PC-9 (cell line): ENCODE measurements at regions not wholly inside any gene's neighbourhood (a gene's known extent, or its start where the extent isn't known, plus 50 kb on each side); places are given as distances from the start of the nearest gene placed in this dataset.

ENCODE experiments used
- BruUV-seq: library from RNA; stranded (reverse); fragments of 400-500 nt; replicated peaks from 2 replicates; lab custom pipeline; 2021; lab: Mats Ljungman, UMichigan
- CTCF ChIA-PET: fragments of 300-600 bp; sonication (Branson Sonifier 250); formaldehyde crosslinking; loops from one replicate; lab custom pipeline; 2022; ENCODE audit warnings: antibody characterized with exemption; lab: Charles Lee
- POLR2A ChIA-PET: fragments of 300-600 bp; sonication (Branson Sonifier 250); formaldehyde crosslinking; loops from one replicate; lab custom pipeline; 2022; ENCODE audit warnings: antibody characterized with exemption; ENCODE audit not compliant: unreplicated experiment; lab: Charles Lee
- DNase-seq, 2 experiments: peaks; one replicate each; pipeline versions ENCODE4 v3.0.0 to v3.0.0-alpha.2; 2015 to 2022; ENCODE audit warnings: mixed read lengths in 1 of 2
- H2AFZ ChIP-seq: fragments of 200-600 bp; sonication (generic); 2 replicates; pipeline ENCODE4 v1.8.1; 2017; ENCODE audit warnings: antibody characterized with exemption
- H3F3A ChIP-seq: fragments of 200-600 bp; sonication (generic); 2 replicates; pipeline ENCODE4 v1.8.1; 2017; ENCODE audit warnings: antibody characterized with exemption, mild to moderate bottlenecking, low read depth; ENCODE audit not compliant: insufficient read depth
- H3K27ac ChIP-seq: fragments of 200-600 bp; sonication (generic); 2 replicates; pipeline ENCODE4 v1.6.1; 2016; ENCODE audit warnings: mixed run types
- H3K27me3 ChIP-seq: fragments of 200-600 bp; sonication (generic); 2 replicates; pipeline ENCODE4 v1.6.1; 2016; ENCODE audit warnings: low read depth, mixed run types; ENCODE audit not compliant: insufficient read depth
- H3K36me3 ChIP-seq: fragments of 200-600 bp; sonication (generic); 2 replicates; pipeline ENCODE4 v1.6.1; 2016; ENCODE audit warnings: low read depth, mixed run types
- H3K4me1 ChIP-seq: fragments of 200-600 bp; sonication (generic); replicated peaks from 2 replicates; pipeline ENCODE4 v1.6.1; 2016; ENCODE audit warnings: mixed run types; ENCODE audit not compliant: insufficient read depth
- H3K4me2 ChIP-seq: fragments of 200-600 bp; sonication (generic); 2 replicates; pipeline ENCODE4 v1.6.1; 2017; ENCODE audit warnings: mixed run types
- H3K4me3 ChIP-seq: fragments of 200-600 bp; sonication (generic); 2 replicates; pipeline ENCODE4 v1.6.1; 2016; ENCODE audit warnings: mixed run types
- H3K79me2 ChIP-seq: fragments of 200-600 bp; sonication (generic); 2 replicates; pipeline ENCODE4 v1.6.1; 2017; ENCODE audit warnings: low read depth, mixed run types
- H3K9me2 ChIP-seq: fragments of 200-600 bp; sonication (generic); 2 replicates; pipeline ENCODE4 v1.8.1; 2017; ENCODE audit warnings: mild to moderate bottlenecking; ENCODE audit not compliant: insufficient read depth
- H3K9me3 ChIP-seq: fragments of 200-600 bp; sonication (generic); 2 replicates; pipeline ENCODE4 v1.8.1; 2016; ENCODE audit warnings: low read depth; ENCODE audit not compliant: insufficient read depth
- H4K20me1 ChIP-seq: fragments of 200-600 bp; sonication (generic); 2 replicates; pipeline ENCODE4 v1.8.1; 2017; ENCODE audit not compliant: insufficient read depth
- EZH2 ChIP-seq: fragments of 200-600 bp; sonication (generic); IDR thresholded peaks from 2 replicates; pipeline ENCODE4 v1.8.0; 2017; ENCODE audit warnings: antibody characterized with exemption, low read depth
- intact Hi-C: fragments of 100-400 bp; cut with micrococcal nuclease; formaldehyde crosslinking; loops from one replicate; pipeline ENCODE4 v1.10.0; 2022; ENCODE audit not compliant: unreplicated experiment
- TF ChIP-seq, protein P1 (sequence below): fragments of 200-600 bp; sonication (generic); conservative IDR thresholded peaks from 2 replicates; pipeline ENCODE4 v1.6.1; 2017; ENCODE audit warnings: mixed run types, antibody characterized with exemption, mild to moderate bottlenecking, moderate library complexity

DNA sequence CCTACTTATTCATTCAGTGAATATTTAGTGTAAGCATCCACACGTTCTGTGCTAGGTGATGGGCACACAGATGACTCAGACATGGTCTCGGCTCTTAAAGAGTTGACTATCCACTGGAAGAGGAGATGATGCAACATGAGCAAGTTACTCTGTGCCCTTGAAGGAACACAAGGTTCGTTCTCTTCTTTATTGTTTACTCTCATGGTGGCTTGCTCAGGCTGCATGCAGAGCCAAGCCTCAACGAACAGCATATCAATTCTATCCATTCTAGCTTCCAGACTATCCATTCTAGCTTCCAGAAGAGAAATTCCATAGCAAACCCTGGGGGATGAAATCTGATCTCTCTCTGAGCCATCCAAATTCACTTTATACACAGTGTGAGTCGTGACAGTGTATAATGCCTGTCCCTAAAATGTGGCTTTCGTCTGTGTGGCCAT, 68.1 kb upstream of the CTAGE1 start:
- Histone ChIP-seq H3F3A (peaks cover 8% of the 10 kb centered on the region; the same call in 1 of the 2 replicates), H3K36me3 (no peaks in the 10 kb centered on the region), H3K27ac (no peak overlapping the region), H3K4me1 (peaks cover 13% of the 10 kb centered on the region), H3K27me3 (no peaks in the 10 kb centered on the region), H3K79me2 (no peaks in the 10 kb centered on the region), H4K20me1 (no peaks in the 10 kb centered on the region), H3K4me2 (no peak overlapping the region), H2AFZ (no peak overlapping the region; the same call in 1 of the 2 replicates), H3K9me3 (no peaks in the 10 kb centered on the region; the same call in none of the 2 replicates), H3K4me3 (no peak overlapping the region), H3K9me2 (no peaks in the 10 kb centered on the region)
- TF ChIP-seq, protein P1, sequence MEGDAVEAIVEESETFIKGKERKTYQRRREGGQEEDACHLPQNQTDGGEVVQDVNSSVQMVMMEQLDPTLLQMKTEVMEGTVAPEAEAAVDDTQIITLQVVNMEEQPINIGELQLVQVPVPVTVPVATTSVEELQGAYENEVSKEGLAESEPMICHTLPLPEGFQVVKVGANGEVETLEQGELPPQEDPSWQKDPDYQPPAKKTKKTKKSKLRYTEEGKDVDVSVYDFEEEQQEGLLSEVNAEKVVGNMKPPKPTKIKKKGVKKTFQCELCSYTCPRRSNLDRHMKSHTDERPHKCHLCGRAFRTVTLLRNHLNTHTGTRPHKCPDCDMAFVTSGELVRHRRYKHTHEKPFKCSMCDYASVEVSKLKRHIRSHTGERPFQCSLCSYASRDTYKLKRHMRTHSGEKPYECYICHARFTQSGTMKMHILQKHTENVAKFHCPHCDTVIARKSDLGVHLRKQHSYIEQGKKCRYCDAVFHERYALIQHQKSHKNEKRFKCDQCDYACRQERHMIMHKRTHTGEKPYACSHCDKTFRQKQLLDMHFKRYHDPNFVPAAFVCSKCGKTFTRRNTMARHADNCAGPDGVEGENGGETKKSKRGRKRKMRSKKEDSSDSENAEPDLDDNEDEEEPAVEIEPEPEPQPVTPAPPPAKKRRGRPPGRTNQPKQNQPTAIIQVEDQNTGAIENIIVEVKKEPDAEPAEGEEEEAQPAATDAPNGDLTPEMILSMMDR, result no peak
- TF ChIP-seq EZH2, result no peak
- ChIA-PET POLR2A (no interaction called here), CTCF (no interaction called here)
- no peak for DNase-seq
- intact Hi-C loops, result no loop called here
- BruUV-seq, result no TSS peak

DNA sequence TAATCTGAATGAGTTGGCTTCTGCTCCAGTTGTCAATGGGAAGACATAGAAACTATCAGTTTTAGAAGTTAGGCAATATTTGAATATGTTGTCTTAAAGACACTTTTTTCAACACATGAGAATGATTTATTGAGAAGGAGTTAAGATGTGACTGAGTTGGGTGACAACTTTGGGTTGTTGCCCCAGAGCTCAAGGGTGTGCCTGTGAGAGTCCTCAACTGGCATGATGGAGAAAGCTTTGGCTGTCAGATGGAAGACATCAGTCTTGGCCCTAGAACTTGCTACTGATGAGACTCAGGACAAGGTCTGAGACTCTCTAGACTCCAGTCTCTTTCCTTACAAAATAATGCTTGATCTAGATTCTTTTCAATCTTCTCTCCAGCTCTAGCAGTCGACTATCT, 69.0 kb upstream of the CTAGE1 start:
- H3F3A ChIP-seq, result peaks cover 8% of the 10 kb centered on the region; the same call in 1 of the 2 replicates
- TF ChIP-seq, protein P1, result no peak
- no peak for TF ChIP-seq EZH2
- H3K4me1 ChIP-seq, result peaks cover 13% of the 10 kb centered on the region
- H3K79me2 ChIP-seq, result no peaks in the 10 kb centered on the region
- no peaks in the 10 kb centered on the region for H4K20me1 ChIP-seq
- intact Hi-C loops, result no loop called here
- no peaks in the 10 kb centered on the region for H3K27me3 ChIP-seq
- no TSS peak for BruUV-seq
- POLR2A ChIA-PET, result no interaction called here
- no peak for DNase-seq
- no peaks in the 10 kb centered on the region; the same call in 1 of the 2 replicates for H3K9me3 ChIP-seq
- no peak overlapping the region for H3K4me3 ChIP-seq
- H3K36me3 ChIP-seq, result no peaks in the 10 kb centered on the region
- no peak overlapping the region for H3K27ac ChIP-seq
- CTCF ChIA-PET, result no interaction called here
- no peaks in the 10 kb centered on the region for H3K9me2 ChIP-seq
- no peak overlapping the region for H2AFZ ChIP-seq
- no peak overlapping the region for H3K4me2 ChIP-seq

DNA sequence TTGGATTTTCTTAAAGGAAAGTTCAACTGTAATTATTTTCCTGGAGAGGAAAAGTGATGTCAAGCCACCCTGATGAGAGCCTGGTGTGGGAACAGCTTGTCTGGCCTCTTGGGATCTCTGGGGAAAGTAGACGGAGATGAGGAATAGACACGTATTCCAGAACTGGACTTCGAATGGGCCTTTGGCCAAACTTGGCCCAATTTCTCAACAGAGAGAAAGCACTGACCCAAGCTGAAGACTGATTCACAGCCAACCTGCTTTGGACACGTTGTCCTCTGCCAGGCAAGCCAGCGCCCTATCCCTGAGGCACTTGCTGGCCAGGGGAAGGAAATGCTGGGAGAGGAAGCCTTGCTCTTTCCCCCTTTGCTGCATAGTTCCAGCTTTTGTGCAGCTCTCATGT, 70.8 kb upstream of the CTAGE1 start:
- H4K20me1 ChIP-seq, result no peaks in the 10 kb centered on the region
- no peaks in the 10 kb centered on the region for H3K36me3 ChIP-seq
- no peaks in the 10 kb centered on the region; the same call in 1 of the 2 replicates for H3K9me3 ChIP-seq
- H3K27me3 ChIP-seq, result no peaks in the 10 kb centered on the region
- H2AFZ ChIP-seq, result no peak overlapping the region
- intact Hi-C loops, result no loop called here
- H3K27ac ChIP-seq, result no peak overlapping the region
- peaks cover 13% of the 10 kb centered on the region for H3K4me1 ChIP-seq
- H3K4me2 ChIP-seq, result no peak overlapping the region
- H3K9me2 ChIP-seq, result no peaks in the 10 kb centered on the region
- no peaks in the 10 kb centered on the region for H3K79me2 ChIP-seq
- TF ChIP-seq, protein P1, result no peak
- TF ChIP-seq EZH2, result no peak
- BruUV-seq, result no TSS peak
- no peak overlapping the region for H3K4me3 ChIP-seq
- no peak for DNase-seq
- CTCF ChIA-PET, result no interaction called here
- H3F3A ChIP-seq, result peaks cover 8% of the 10 kb centered on the region; the same call in 1 of the 2 replicates
- POLR2A ChIA-PET, result no interaction called here
